Left ventricle myocardium inferior (tissue), 1 donor: ENCODE measurements at regions not wholly inside any gene's neighbourhood (a gene's known extent, or its start where the extent isn't known, plus 50 kb on each side); places are given as distances from the start of the nearest gene placed in this dataset.

Experiments used
- DNase-seq: peaks from one replicate; pipeline ENCODE4 v3.0.0-alpha.2; 2020
- H3K27ac ChIP-seq: fragments of 200-600 bp; replicated peaks from 2 replicates; pipeline ENCODE4 v1.8.0; 2021
- H3K27me3 ChIP-seq: fragments of 200-600 bp; 2 replicates; pipeline ENCODE4 v1.8.0; 2021; ENCODE audit warnings: low read depth
- H3K36me3 ChIP-seq: fragments of 200-600 bp; 2 replicates; pipeline ENCODE4 v1.8.0; 2021
- H3K4me1 ChIP-seq: fragments of 200-600 bp; 2 replicates; pipeline ENCODE4 v1.8.0; 2021
- H3K4me3 ChIP-seq: fragments of 200-600 bp; 2 replicates; pipeline ENCODE4 v1.8.0; 2021; ENCODE audit warnings: mild to moderate bottlenecking, moderate library complexity
- H3K9me3 ChIP-seq: fragments of 200-600 bp; replicated peaks from 2 replicates; pipeline ENCODE4 v1.8.0; 2021
- CTCF ChIP-seq: fragments of 200-600 bp; IDR thresholded peaks from 2 replicates; pipeline ENCODE4 v1.8.0; 2021; ENCODE audit warnings: antibody characterized with exemption, mild to moderate bottlenecking, borderline replicate concordance
- intact Hi-C: fragments of 100-400 bp; cut with micrococcal nuclease; formaldehyde crosslinking; loops from one replicate; pipeline ENCODE4 v1.11.0; 2022
- donor health status: DM: no; HTN: yes; CAD: no; lungs with severe emphysema.

- no peaks in the 10 kb centered on the region for H3K36me3 ChIP-seq
- TF ChIP-seq CTCF, result no peak
- DNase-seq, result no peak
- H3K4me1 ChIP-seq, result no peaks in the 10 kb centered on the region
- no peak overlapping the region for H3K4me3 ChIP-seq
- intact Hi-C loops, result no loop called here
- no peak overlapping the region for H3K27ac ChIP-seq
- no peaks in the 10 kb centered on the region for H3K9me3 ChIP-seq
- H3K27me3 ChIP-seq, result peaks cover 77% of the 10 kb centered on the region
Measured at GRCh38 chr9:135260221-135261180, 173.0 kb downstream of the OLFM1 start.

- no peaks in the 10 kb centered on the region for H3K36me3 ChIP-seq
- peaks cover 77% of the 10 kb centered on the region for H3K27me3 ChIP-seq
- no peak for TF ChIP-seq CTCF
- no peaks in the 10 kb centered on the region for H3K4me1 ChIP-seq
- no peaks in the 10 kb centered on the region for H3K9me3 ChIP-seq
- no peak overlapping the region for H3K27ac ChIP-seq
- DNase-seq, result no peak
- intact Hi-C loops, result no loop called here
- no peak overlapping the region for H3K4me3 ChIP-seq
Measured at GRCh38 chr9:135262248-135262647, 174.8 kb downstream of the OLFM1 start.

GRCh38 chr9:135263511-135263910 is 176.0 kb downstream of the OLFM1 start:
- Histone ChIP-seq H3K27me3 (peaks cover 80% of the 10 kb centered on the region), H3K4me3 (no peak overlapping the region), H3K36me3 (no peaks in the 10 kb centered on the region), H3K4me1 (no peaks in the 10 kb centered on the region), H3K9me3 (no peaks in the 10 kb centered on the region), H3K27ac (no peak overlapping the region)
- no peak for TF ChIP-seq CTCF
- intact Hi-C loops, result no loop called here
- no peak for DNase-seq

GRCh38 chr9:135265931-135266330 is 178.5 kb downstream of the OLFM1 start:
- Histone ChIP-seq H3K9me3 (no peaks in the 10 kb centered on the region), H3K27me3 (peaks cover 90% of the 10 kb centered on the region), H3K4me1 (no peaks in the 10 kb centered on the region), H3K4me3 (no peak overlapping the region), H3K27ac (no peak overlapping the region), H3K36me3 (no peaks in the 10 kb centered on the region)
- TF ChIP-seq CTCF, result no peak
- intact Hi-C loops, result no loop called here
- DNase-seq, result no peak

GRCh38 chr9:135267191-135267809 is 179.8 kb downstream of the OLFM1 start:
- Histone ChIP-seq H3K4me1 (no peaks in the 10 kb centered on the region), H3K27ac (no peak overlapping the region), H3K36me3 (no peaks in the 10 kb centered on the region), H3K9me3 (no peaks in the 10 kb centered on the region), H3K4me3 (no peak overlapping the region), H3K27me3 (peaks cover 93% of the 10 kb centered on the region)
- no peak for TF ChIP-seq CTCF
- intact Hi-C loops, result no loop called here
- no peak for DNase-seq
